Rectal smooth muscle tissue (tissue), 1 donor: ENCODE measurements at regions not wholly inside any gene's neighbourhood (a gene's known extent, or its start where the extent isn't known, plus 50 kb on each side); places are given as distances from the start of the nearest gene placed in this dataset.

Source experiments
- H3K27ac ChIP-seq: one replicate; pipeline ENCODE4 v1.7.0; 2013; ENCODE audit warnings: low read depth, low read length, inconsistent platforms
- H3K27me3 ChIP-seq: one replicate; pipeline ENCODE4 v1.7.0; 2013; ENCODE audit warnings: low read length; ENCODE audit not compliant: control insufficient read depth, insufficient read depth
- H3K36me3 ChIP-seq: one replicate; pipeline ENCODE4 v1.7.0; 2013; ENCODE audit warnings: low read length; ENCODE audit not compliant: control insufficient read depth, insufficient read depth
- H3K4me1 ChIP-seq: one replicate; pipeline ENCODE4 v1.7.0; 2013; ENCODE audit warnings: low read length; ENCODE audit not compliant: control insufficient read depth, insufficient read depth
- H3K4me3 ChIP-seq: one replicate; pipeline ENCODE4 v1.7.0; 2013; ENCODE audit warnings: low read length
- H3K9ac ChIP-seq: one replicate; pipeline ENCODE4 v1.7.0; 2013; ENCODE audit warnings: low read length

DNA sequence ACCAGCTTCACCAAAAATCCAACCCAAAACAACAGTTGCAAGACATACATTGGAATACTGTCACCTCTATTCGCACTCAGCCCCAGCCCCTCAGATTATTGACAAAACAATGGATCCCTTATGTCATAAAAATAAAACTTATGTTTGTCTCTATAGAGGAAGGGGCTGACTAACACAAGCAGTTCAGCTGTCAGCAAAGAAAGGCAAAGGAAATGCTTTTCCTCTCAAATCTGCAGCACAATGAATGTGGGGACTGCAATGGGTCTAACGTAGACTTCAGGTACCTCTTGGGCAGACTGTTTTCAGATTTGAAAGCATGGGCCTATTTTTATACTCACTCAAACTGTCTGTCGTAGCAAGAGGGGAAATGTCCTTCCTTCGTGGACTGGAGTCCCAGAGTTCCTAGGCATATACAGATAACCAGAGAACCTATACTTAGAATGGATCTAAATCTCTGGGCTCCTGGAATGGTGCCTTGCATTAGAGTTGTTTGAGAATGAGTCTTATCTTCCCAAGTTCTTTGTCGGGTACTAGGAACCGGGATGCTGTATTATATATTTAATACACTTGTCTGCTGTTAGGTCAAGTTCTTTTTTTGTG is 307.7 kb upstream of the DDX53 start:
- H3K27me3 ChIP-seq: no peaks in the 10 kb centered on the region
- H3K4me1 ChIP-seq: no peaks in the 10 kb centered on the region
- no peak overlapping the region for H3K27ac ChIP-seq
- H3K4me3 ChIP-seq: no peak overlapping the region
- no peak overlapping the region for H3K9ac ChIP-seq
- no peaks in the 10 kb centered on the region for H3K36me3 ChIP-seq

- Histone ChIP-seq H3K27ac (no peak overlapping the region), H3K9ac (no peak overlapping the region), H3K4me3 (no peak overlapping the region), H3K27me3 (no peaks in the 10 kb centered on the region), H3K36me3 (no peaks in the 10 kb centered on the region), H3K4me1 (no peaks in the 10 kb centered on the region)
These were observed 301.6 kb upstream of the DDX53 start for GRCh38 chrX:22698151-22698550.

- Histone ChIP-seq H3K4me1 (no peaks in the 10 kb centered on the region), H3K4me3 (no peak overlapping the region), H3K27ac (no peak overlapping the region), H3K27me3 (no peaks in the 10 kb centered on the region), H3K36me3 (no peaks in the 10 kb centered on the region), H3K9ac (no peak overlapping the region)
These were observed 300.1 kb upstream of the DDX53 start for GRCh38 chrX:22699581-22700091.

- Histone ChIP-seq H3K9ac (no peak overlapping the region), H3K4me3 (no peak overlapping the region), H3K36me3 (no peaks in the 10 kb centered on the region), H3K4me1 (no peaks in the 10 kb centered on the region), H3K27me3 (no peaks in the 10 kb centered on the region), H3K27ac (no peak overlapping the region)
These were observed 286.8 kb upstream of the DDX53 start for GRCh38 chrX:22712942-22713341.

DNA sequence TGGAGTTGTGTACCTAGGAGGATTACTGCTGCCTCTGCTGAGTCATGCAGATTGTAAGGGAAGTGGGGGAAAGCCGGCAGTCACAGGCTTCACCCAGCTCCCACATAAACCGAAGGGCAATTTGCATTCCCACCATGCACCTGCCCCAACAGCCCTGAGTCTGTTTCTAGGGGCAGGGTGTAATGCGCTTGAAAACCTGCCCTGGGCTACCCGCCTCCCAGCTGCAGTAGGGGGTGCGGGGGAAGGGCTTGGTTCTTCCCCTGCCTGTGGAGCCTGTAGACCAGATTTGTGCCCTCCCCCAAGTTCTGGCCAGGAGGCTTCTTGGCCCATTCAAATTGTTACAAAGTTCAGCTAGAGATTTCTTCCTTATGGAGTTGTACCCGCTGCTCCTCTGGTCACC is 269.2 kb upstream of the DDX53 start:
- Histone ChIP-seq H3K4me3 (no peak overlapping the region), H3K27ac (no peak overlapping the region), H3K9ac (no peak overlapping the region), H3K27me3 (no peaks in the 10 kb centered on the region), H3K4me1 (no peaks in the 10 kb centered on the region), H3K36me3 (no peaks in the 10 kb centered on the region)

- Histone ChIP-seq H3K4me1 (no peaks in the 10 kb centered on the region), H3K4me3 (no peak overlapping the region), H3K27me3 (no peaks in the 10 kb centered on the region), H3K27ac (no peak overlapping the region), H3K36me3 (no peaks in the 10 kb centered on the region), H3K9ac (no peak overlapping the region)
These were observed 262.2 kb upstream of the DDX53 start for GRCh38 chrX:22737541-22737940.

- H3K36me3 ChIP-seq: no peaks in the 10 kb centered on the region
- H3K27ac ChIP-seq: no peak overlapping the region
- no peak overlapping the region for H3K9ac ChIP-seq
- H3K27me3 ChIP-seq: no peaks in the 10 kb centered on the region
- H3K4me3 ChIP-seq: no peak overlapping the region
- H3K4me1 ChIP-seq: no peaks in the 10 kb centered on the region
These were observed 260.5 kb upstream of the DDX53 start for GRCh38 chrX:22739276-22739675.

DNA sequence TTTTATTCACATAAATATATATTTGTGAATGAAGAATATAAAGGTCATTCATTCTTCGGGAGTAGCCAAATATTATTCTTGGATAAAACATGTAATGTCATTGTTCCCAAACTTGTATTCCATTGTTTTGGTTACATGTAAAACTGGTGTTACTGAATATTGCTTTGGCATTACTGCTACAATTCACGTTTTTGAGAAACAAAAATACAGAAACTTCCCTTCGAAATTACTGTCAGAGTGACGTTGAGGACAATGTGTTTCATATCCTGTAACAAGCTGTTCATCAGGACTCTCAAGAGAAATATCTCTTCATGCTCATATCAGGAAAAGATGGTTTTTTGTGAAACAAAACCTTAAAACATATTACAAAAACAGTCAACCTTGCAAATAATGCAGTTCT is 258.9 kb upstream of the DDX53 start:
- H3K4me1 ChIP-seq: no peaks in the 10 kb centered on the region
- no peak overlapping the region for H3K4me3 ChIP-seq
- no peaks in the 10 kb centered on the region for H3K27me3 ChIP-seq
- no peak overlapping the region for H3K27ac ChIP-seq
- H3K9ac ChIP-seq: no peak overlapping the region
- no peaks in the 10 kb centered on the region for H3K36me3 ChIP-seq

DNA sequence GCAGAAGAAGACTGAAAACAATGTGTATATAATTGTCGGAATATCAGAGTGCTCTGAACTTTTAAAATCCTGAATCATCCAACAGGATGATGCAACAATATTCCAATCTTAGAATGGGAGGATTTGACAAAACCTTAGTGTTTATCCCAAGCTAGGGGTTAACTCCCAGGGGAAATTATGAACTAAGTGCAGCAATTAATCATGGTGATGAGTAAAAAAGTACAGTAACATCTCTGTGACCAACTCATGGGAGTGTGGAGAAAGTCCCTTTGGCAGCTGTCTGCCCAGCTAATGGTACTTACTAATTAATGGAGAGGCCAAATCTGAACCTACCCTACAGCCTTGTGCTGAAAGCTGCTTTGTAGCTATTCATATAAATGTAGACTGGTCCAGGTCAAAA is 257.6 kb upstream of the DDX53 start:
- Histone ChIP-seq H3K9ac (no peak overlapping the region), H3K4me3 (no peak overlapping the region), H3K27ac (no peak overlapping the region), H3K4me1 (no peaks in the 10 kb centered on the region), H3K36me3 (no peaks in the 10 kb centered on the region), H3K27me3 (no peaks in the 10 kb centered on the region)

DNA sequence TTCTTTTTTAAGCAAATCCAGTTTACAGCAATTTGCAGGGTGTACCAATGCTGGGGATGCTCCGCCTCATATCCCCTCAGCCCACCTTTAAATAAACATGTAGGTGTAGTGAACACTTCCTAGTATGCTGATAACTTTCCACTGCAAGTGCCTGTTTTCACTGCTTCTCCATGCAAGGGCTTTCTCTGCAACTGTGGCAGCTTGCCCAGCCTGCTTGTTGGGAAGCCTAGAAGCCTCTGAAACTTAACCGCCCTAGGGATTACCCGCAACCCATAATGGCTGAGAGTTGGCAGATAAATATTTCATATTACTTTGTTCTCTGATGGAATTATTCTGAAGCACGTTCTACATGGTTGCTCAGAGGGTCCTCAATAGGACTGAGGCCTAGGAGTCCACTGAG is 253.7 kb upstream of the DDX53 start:
- Histone ChIP-seq H3K9ac (no peak overlapping the region), H3K4me1 (no peaks in the 10 kb centered on the region), H3K4me3 (no peak overlapping the region), H3K36me3 (no peaks in the 10 kb centered on the region), H3K27ac (no peak overlapping the region), H3K27me3 (no peaks in the 10 kb centered on the region)

DNA sequence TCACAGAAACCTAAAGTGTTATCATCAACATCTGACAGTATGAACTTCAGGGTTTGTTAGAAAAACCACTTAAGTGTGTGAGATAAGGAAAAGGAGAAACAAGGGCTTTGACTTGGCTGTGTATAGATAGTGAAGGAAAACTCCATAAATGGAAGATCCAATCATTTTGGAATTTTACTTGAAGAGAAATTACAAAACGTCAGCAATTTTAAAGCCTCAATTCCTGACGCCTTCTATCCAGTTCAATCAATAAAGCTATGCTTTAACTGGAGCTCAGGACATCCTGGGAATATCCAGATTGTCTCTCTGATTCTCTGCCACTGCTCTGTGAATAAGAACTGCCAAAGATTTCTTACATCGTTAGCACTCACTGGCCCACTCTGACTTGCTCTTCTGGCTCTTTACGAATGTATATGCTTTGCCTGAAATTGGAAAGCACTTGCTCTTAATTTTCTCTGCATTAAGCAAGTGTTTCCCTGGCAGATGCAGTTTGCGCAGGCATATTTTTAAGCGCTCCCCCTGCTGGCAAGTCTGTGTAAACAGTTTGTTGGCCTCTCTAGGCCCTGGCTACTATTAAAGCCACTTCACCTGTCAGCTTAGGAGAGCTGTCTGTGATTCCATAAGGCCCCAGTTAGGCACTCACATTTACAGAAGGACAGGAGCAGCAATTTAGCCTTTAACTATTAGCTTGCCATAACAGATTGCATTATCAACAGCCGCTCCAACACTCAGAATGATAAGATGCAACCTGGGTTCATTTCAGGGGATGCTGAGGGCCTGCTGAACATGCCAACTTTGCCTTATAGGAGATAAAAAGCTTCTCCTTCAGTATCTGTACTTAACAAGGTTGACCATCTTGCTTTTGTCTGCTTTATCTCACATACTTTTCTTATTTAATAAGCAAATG is 251.4 kb upstream of the DDX53 start:
- Histone ChIP-seq H3K9ac (no peak overlapping the region), H3K27ac (no peak overlapping the region), H3K36me3 (no peaks in the 10 kb centered on the region), H3K27me3 (no peaks in the 10 kb centered on the region), H3K4me1 (no peaks in the 10 kb centered on the region), H3K4me3 (no peak overlapping the region)

GRCh38 chrX:22758807-22759481 is 240.8 kb upstream of the DDX53 start:
- H3K4me1 ChIP-seq: no peaks in the 10 kb centered on the region
- H3K27ac ChIP-seq: no peak overlapping the region

More at GRCh38 chrX:22758807-22759481, 240.8 kb upstream of the DDX53 start:
- Histone ChIP-seq H3K4me3 (no peak overlapping the region), H3K27me3 (no peaks in the 10 kb centered on the region), H3K9ac (no peak overlapping the region), H3K36me3 (no peaks in the 10 kb centered on the region)
